GM13976 (cell line): ENCODE measurements at regions not wholly inside any gene's neighbourhood (a gene's known extent, or its start where the extent isn't known, plus 50 kb on each side); places are given as distances from the start of the nearest gene placed in this dataset.

Experiments used
- DNase-seq: peaks from one replicate; pipeline ENCODE4 v3.0.0; 2012; ENCODE audit warnings: low spot score
- CTCF ChIP-seq: IDR thresholded peaks from 2 replicates; pipeline ENCODE4 v1.5.1; 2012; ENCODE audit warnings: borderline replicate concordance, mild to moderate bottlenecking; ENCODE audit not compliant: insufficient read depth; ENCODE audit errors: extremely low read depth, missing control alignments, control extremely low read depth
- in situ Hi-C: fragments of 300-500 bp; cut with MboI; formaldehyde crosslinking; loops from one replicate; pipeline ENCODE4 v1.12.0; 2022; ENCODE audit warnings: low sequenced_read_pairs, mixed read lengths, inconsistent platforms; ENCODE audit not compliant: unreplicated experiment

- in situ Hi-C loops: no loop called here
- no peak for TF ChIP-seq CTCF
- no peak for DNase-seq
Observed at GRCh38 chr1:9183898-9184297, 50.7 kb upstream of the H6PD start.

GRCh38 chr1:9184749-9185148 is 49.8 kb upstream of the H6PD start:
- in situ Hi-C loops: no loop called here

More at GRCh38 chr1:9184749-9185148, 49.8 kb upstream of the H6PD start:
- no peak for TF ChIP-seq CTCF
- DNase-seq: no peak
